ENCODE measurements at regions not wholly inside any gene's neighbourhood (a gene's known extent, or its start where the extent isn't known, plus 50 kb on each side); places are given as distances from the start of the nearest gene placed in this dataset.
A peak's percentile ranks its signal among the peaks of the same experiment; 100 is the strongest.
"Not testable (repeated sequence)": the region's sequence is repeated elsewhere in the genome, so short reads cannot be mapped to it uniquely, and the experiment has no call there.

GRCh38 chr3:43236008-43236407 lies 50.3 kb upstream of the SNRK start:
- H3K36me3 ChIP-seq = no peaks in the 10 kb centered on the region
- no peaks in the 10 kb centered on the region for H3K9me3 ChIP-seq
- H3K27ac ChIP-seq = no peak overlapping the region
- no peak overlapping the region for H3K4me3 ChIP-seq (ENCODE audit: low read depth in 1 of 2, low read length in 1 of 2)
- H3K27me3 ChIP-seq = no peaks in the 10 kb centered on the region
- H3K4me1 ChIP-seq (ENCODE audit: control insufficient read depth in 1 of 2, insufficient read depth in 1 of 2, low read depth in 1 of 2, low read length in 1 of 2) = no peaks in the 10 kb centered on the region
- TF ChIP-seq, protein P1, sequence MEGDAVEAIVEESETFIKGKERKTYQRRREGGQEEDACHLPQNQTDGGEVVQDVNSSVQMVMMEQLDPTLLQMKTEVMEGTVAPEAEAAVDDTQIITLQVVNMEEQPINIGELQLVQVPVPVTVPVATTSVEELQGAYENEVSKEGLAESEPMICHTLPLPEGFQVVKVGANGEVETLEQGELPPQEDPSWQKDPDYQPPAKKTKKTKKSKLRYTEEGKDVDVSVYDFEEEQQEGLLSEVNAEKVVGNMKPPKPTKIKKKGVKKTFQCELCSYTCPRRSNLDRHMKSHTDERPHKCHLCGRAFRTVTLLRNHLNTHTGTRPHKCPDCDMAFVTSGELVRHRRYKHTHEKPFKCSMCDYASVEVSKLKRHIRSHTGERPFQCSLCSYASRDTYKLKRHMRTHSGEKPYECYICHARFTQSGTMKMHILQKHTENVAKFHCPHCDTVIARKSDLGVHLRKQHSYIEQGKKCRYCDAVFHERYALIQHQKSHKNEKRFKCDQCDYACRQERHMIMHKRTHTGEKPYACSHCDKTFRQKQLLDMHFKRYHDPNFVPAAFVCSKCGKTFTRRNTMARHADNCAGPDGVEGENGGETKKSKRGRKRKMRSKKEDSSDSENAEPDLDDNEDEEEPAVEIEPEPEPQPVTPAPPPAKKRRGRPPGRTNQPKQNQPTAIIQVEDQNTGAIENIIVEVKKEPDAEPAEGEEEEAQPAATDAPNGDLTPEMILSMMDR (IDR thresholded peaks at IDR 0.05) = no peak

DNA sequence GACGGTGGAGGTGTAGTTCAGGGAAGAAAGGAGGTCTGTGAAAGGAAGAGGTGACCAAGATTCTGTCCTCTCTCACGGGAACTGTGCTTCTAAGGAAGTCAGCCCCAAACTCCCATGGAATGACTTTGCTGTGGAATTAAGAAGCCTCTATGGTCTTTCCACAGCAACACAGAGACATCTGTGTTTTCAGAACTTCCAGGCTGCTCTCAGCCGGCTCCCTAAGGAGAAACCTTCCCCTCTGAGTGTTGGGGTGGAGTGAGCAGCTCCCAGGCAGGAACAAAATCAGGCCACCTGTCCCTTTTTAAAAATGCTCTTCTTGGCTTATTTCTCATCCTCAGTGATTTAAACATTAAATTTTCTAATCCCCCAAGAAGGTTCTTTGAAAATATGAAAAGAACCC lies 53.3 kb upstream of the SNRK start:
- H3K36me3 ChIP-seq = no peaks in the 10 kb centered on the region
- H3K9me3 ChIP-seq = no peaks in the 10 kb centered on the region
- H3K27me3 ChIP-seq = no peaks in the 10 kb centered on the region
- no peak overlapping the region for H3K4me3 ChIP-seq (ENCODE audit: low read depth in 1 of 2, low read length in 1 of 2)
- TF ChIP-seq, protein P1 (IDR thresholded peaks at IDR 0.05) = no peak
- no peaks in the 10 kb centered on the region for H3K4me1 ChIP-seq (ENCODE audit: control insufficient read depth in 1 of 2, insufficient read depth in 1 of 2, low read depth in 1 of 2, low read length in 1 of 2)
- H3K27ac ChIP-seq = no peak overlapping the region

DNA sequence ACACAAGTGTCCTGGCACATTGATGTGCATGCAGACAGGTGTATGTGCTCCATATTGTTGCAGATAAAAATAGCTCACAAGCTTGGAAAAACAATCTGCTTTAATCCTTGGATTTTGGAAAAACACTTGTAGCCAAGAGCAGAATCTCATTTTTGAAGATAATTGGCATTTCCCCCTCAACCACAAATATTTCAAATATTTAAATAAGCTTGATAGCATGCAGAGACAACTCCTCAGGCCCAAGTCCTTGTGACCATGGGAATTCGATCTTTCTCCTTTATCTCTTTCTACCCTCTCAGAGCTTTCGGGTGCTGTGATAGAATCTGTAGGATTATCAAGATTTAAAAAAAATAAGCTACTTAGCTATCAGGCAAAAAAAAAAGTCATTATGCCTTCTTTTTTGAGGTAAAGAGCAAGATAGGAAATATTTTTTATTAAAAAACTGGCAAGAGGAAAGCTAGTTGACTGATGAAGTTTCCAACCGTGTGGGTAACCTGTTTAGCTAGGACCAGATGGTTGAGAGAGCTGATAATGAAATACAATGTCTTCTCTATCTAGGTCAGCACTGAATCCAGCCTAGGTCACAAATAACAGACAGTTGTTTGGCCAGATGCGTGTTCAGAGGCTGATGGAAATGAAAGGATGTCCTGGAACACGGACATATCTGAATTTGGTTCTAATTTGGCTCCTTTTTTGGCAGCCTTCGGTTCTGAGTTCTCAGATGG lies 54.9 kb upstream of the SNRK start:
- Histone ChIP-seq H3K4me3 (ENCODE audit: low read depth in 1 of 2, low read length in 1 of 2) (no peak overlapping the region), H3K4me1 (ENCODE audit: control insufficient read depth in 1 of 2, insufficient read depth in 1 of 2, low read depth in 1 of 2, low read length in 1 of 2) (no peaks in the 10 kb centered on the region), H3K27me3 (no peaks in the 10 kb centered on the region), H3K27ac (no peak overlapping the region), H3K36me3 (no peaks in the 10 kb centered on the region), H3K9me3 (no peaks in the 10 kb centered on the region)
- TF ChIP-seq, protein P1 (IDR thresholded peaks at IDR 0.05) = no peak

GRCh38 chr3:43229865-43230264 lies 56.5 kb upstream of the SNRK start:
- H3K4me3 ChIP-seq (ENCODE audit: low read depth in 1 of 2, low read length in 1 of 2); H3K27me3 ChIP-seq; H3K27ac ChIP-seq; H3K9me3 ChIP-seq; H3K4me1 ChIP-seq (ENCODE audit: control insufficient read depth in 1 of 2, insufficient read depth in 1 of 2, low read depth in 1 of 2, low read length in 1 of 2); H3K36me3 ChIP-seq: not testable (repeated sequence)

- not testable (repeated sequence) for H3K27me3 ChIP-seq; H3K9me3 ChIP-seq; H3K4me1 ChIP-seq (ENCODE audit: control insufficient read depth in 1 of 2, insufficient read depth in 1 of 2, low read depth in 1 of 2, low read length in 1 of 2); H3K36me3 ChIP-seq; H3K27ac ChIP-seq; H3K4me3 ChIP-seq (ENCODE audit: low read depth in 1 of 2, low read length in 1 of 2)
Observed at GRCh38 chr3:43227685-43228084, 58.7 kb upstream of the SNRK start.

DNA sequence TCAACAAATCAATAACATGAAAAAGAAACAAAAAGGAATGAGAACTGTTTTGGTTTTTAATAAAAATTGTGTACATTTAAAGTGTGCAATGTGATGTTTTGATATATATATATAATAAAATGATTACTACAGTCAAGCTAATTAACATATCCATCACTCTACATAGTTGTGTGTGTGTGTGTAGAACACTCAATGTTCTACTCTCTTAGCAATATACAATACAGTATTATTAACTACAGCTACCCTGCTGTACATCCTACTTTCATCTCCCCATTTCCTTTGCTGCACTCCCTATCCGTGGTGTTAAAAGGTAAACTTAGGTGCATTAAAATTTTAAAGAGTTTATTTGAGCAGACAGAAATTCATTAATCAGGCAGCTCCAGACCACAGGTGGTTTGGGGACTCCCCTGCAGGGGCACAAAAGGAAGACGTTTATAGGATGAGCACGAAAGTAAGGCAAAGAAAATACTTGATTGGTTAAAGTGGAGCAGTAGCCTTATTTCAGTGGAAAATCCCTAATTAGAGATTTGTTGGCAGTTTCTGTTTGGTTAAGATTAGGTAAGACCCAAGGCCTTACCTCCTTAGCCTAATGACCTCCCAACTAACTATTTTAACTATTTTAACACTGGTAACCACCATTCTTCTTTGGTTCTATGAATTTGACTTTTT lies 61.8 kb upstream of the SNRK start:
- Histone ChIP-seq H3K9me3 (no peaks in the 10 kb centered on the region), H3K27ac (peak overlapping the region; percentile 39), H3K27me3 (no peaks in the 10 kb centered on the region), H3K36me3 (no peaks in the 10 kb centered on the region), H3K4me3 (ENCODE audit: low read depth in 1 of 2, low read length in 1 of 2) (no peak overlapping the region), H3K4me1 (ENCODE audit: control insufficient read depth in 1 of 2, insufficient read depth in 1 of 2, low read depth in 1 of 2, low read length in 1 of 2) (no peaks in the 10 kb centered on the region)
- TF ChIP-seq, protein P1 (IDR thresholded peaks at IDR 0.05) = no peak

All from neutrophil (primary cell).